BLaER1 treated with 17β-estradiol and CSF1 and Interleukin-3, amounts not matched to agents 10 nM and 100 nM (cell line): ENCODE measurements at regions not wholly inside any gene's neighbourhood (a gene's known extent, or its start where the extent isn't known, plus 50 kb on each side); places are given as distances from the start of the nearest gene placed in this dataset.

Experiments
- H3K27ac ChIP-seq, 11 experiments: shearing (Covaris generic); formaldehyde crosslinking; 2 replicates each; pipeline ENCODE4 v1.8.1; 2022
- H3K27me3 ChIP-seq, 11 experiments: shearing (Covaris generic); formaldehyde crosslinking; 2 replicates each; pipeline ENCODE4 v1.8.1; 2022
- H3K36me3 ChIP-seq, 11 experiments: shearing (Covaris generic); formaldehyde crosslinking; 2 replicates each; pipeline ENCODE4 v1.8.1; 2022
- H3K4me1 ChIP-seq, 10 experiments: shearing (Covaris generic); formaldehyde crosslinking; 2 replicates each; pipeline ENCODE4 v1.8.1; 2022
- H3K4me2 ChIP-seq, 11 experiments: shearing (Covaris generic); formaldehyde crosslinking; 2 replicates each; pipeline ENCODE4 v1.8.1; 2022
- H3K4me3 ChIP-seq, 10 experiments: shearing (Covaris generic); formaldehyde crosslinking; 2 replicates each; pipeline ENCODE4 v1.8.1; 2022
- H3K9ac ChIP-seq, 11 experiments: shearing (Covaris generic); formaldehyde crosslinking; 2 replicates each; pipeline ENCODE4 v1.8.1; 2022
- H3K9me3 ChIP-seq, 11 experiments: shearing (Covaris generic); formaldehyde crosslinking; replicated peaks in 1 of 11; 2 replicates each; pipeline ENCODE4 v1.8.1; 2022
- H4K20me1 ChIP-seq, 11 experiments: shearing (Covaris generic); formaldehyde crosslinking; 2 replicates each; pipeline ENCODE4 v1.8.1; 2022
- Cebpa-rat ChIP-seq, 11 experiments: shearing (Covaris generic); IDR thresholded peaks; 2 replicates each; pipeline ENCODE4 v1.8.1; 2022

GRCh38 chr1:113282008-113282892 is 108.1 kb upstream of the MAGI3 start:
- Histone ChIP-seq H3K27ac (no peak overlapping the region), H4K20me1 (no peaks in the 10 kb centered on the region), H3K4me2 (no peak overlapping the region), H3K4me1 (no peaks in the 10 kb centered on the region), H3K9ac (no peak overlapping the region), H3K9me3 (no peaks in the 10 kb centered on the region), H3K27me3 (no peaks in the 10 kb centered on the region), H3K4me3 (no peak overlapping the region), H3K36me3 (no peaks in the 10 kb centered on the region)
- TF ChIP-seq Cebpa-rat (IDR thresholded peaks at IDR 0.05): no peak

DNA sequence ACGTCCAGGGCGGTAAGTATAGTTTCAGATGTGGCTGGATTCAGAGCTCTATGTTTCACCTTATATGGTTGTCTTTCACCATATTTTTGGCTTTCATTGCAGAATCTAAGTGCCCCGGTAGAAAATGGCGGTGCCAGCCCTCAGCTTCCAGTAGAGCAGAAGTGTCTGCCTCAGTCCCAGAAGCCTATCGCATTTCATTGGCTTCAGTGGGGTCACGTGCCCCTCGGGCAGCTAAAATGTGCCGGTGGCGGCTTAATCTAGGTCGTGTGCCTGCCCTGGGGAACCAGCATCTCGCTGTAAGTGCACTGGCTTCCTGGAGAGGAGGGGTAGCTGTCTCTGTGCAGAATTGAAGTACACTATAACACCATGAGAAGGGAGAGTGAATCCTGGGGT is 107.4 kb upstream of the MAGI3 start:
- Histone ChIP-seq H3K4me3 (no peak overlapping the region), H3K9me3 (no peaks in the 10 kb centered on the region), H4K20me1 (no peaks in the 10 kb centered on the region), H3K27ac (no peak overlapping the region), H3K4me1 (no peaks in the 10 kb centered on the region), H3K9ac (no peak overlapping the region), H3K27me3 (no peaks in the 10 kb centered on the region), H3K36me3 (no peaks in the 10 kb centered on the region), H3K4me2 (no peak overlapping the region)
- no peak for TF ChIP-seq Cebpa-rat (IDR thresholded peaks at IDR 0.05)

DNA sequence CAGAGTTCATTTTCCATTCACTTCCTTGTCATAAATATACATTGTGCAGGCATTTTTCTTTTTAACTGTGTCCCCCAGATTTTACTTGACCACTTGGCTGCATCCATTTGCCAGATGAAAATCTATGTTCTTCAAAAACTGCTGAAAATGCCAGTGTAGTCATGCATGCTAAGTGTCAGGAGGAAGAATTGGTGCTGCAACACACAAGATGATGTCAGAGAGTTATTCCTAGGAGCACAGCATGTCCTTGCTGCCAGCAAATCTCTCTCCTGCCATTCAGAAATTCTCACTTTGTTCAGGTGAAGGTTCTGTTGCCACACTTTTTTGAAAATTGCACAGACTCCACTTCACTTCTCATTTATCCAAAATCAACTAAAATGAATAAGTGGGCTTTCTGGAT is 106.4 kb upstream of the MAGI3 start:
- no peak overlapping the region for H3K9ac ChIP-seq
- H3K4me1 ChIP-seq: no peaks in the 10 kb centered on the region
- no peak for TF ChIP-seq Cebpa-rat (IDR thresholded peaks at IDR 0.05)
- no peaks in the 10 kb centered on the region for H3K9me3 ChIP-seq
- H3K27me3 ChIP-seq: no peaks in the 10 kb centered on the region
- H4K20me1 ChIP-seq: no peaks in the 10 kb centered on the region
- no peak overlapping the region for H3K4me3 ChIP-seq
- no peak overlapping the region for H3K27ac ChIP-seq
- H3K36me3 ChIP-seq: no peaks in the 10 kb centered on the region
- H3K4me2 ChIP-seq: no peak overlapping the region

GRCh38 chr1:113286156-113286555 is 104.2 kb upstream of the MAGI3 start:
- Histone ChIP-seq H3K4me3 (no peak overlapping the region), H3K4me2 (no peak overlapping the region), H3K9me3 (no peaks in the 10 kb centered on the region), H3K27ac (no peak overlapping the region), H4K20me1 (no peaks in the 10 kb centered on the region), H3K4me1 (no peaks in the 10 kb centered on the region), H3K9ac (no peak overlapping the region), H3K36me3 (no peaks in the 10 kb centered on the region), H3K27me3 (no peaks in the 10 kb centered on the region)
- TF ChIP-seq Cebpa-rat (IDR thresholded peaks at IDR 0.05): no peak

GRCh38 chr1:113291777-113292602 is 98.3 kb upstream of the MAGI3 start:
- Histone ChIP-seq H3K4me1 (no peaks in the 10 kb centered on the region), H3K9ac (no peak overlapping the region), H3K27ac (no peak overlapping the region), H4K20me1 (no peaks in the 10 kb centered on the region), H3K36me3 (no peaks in the 10 kb centered on the region), H3K9me3 (no peaks in the 10 kb centered on the region), H3K4me2 (no peak overlapping the region), H3K27me3 (no peaks in the 10 kb centered on the region), H3K4me3 (no peak overlapping the region)
- TF ChIP-seq Cebpa-rat (IDR thresholded peaks at IDR 0.05): no peak

- H3K36me3 ChIP-seq: no peaks in the 10 kb centered on the region
- TF ChIP-seq Cebpa-rat (IDR thresholded peaks at IDR 0.05): no peak
- H3K9ac ChIP-seq: no peak overlapping the region
- H3K27me3 ChIP-seq: no peaks in the 10 kb centered on the region
- H3K4me1 ChIP-seq: no peaks in the 10 kb centered on the region
- no peaks in the 10 kb centered on the region for H3K9me3 ChIP-seq
- H3K27ac ChIP-seq: no peak overlapping the region
- H3K4me3 ChIP-seq: no peak overlapping the region
- H4K20me1 ChIP-seq: no peaks in the 10 kb centered on the region
- H3K4me2 ChIP-seq: no peak overlapping the region
Observed at GRCh38 chr1:113292603-113293255, 97.6 kb upstream of the MAGI3 start.

GRCh38 chr1:113293256-113293626 is 97.1 kb upstream of the MAGI3 start:
- H3K27me3 ChIP-seq: no peaks in the 10 kb centered on the region
- no peak overlapping the region for H3K4me3 ChIP-seq
- no peaks in the 10 kb centered on the region for H3K4me1 ChIP-seq
- no peaks in the 10 kb centered on the region for H4K20me1 ChIP-seq
- no peaks in the 10 kb centered on the region for H3K9me3 ChIP-seq
- TF ChIP-seq Cebpa-rat (IDR thresholded peaks at IDR 0.05): no peak
- no peak overlapping the region for H3K9ac ChIP-seq
- no peak overlapping the region for H3K27ac ChIP-seq
- no peak overlapping the region for H3K4me2 ChIP-seq
- no peaks in the 10 kb centered on the region for H3K36me3 ChIP-seq

DNA sequence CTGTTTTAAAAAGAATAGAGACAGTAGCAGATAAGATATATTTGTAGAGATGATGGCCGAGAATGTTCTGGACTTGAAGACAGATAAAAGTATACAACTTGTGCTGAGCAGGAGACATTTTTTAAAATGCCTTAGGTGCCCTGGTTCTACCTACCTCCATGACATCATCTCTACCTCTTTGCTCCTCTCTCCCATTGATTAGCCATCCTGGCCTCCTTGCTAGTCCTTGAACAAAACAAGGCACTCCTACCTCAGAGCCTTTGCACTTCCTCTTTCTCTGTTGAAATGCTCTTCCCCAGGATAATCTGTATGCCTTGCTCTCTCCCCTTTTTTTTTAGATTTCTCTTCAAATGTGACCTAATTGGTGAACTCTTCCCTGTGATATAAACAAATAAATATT is 92.6 kb upstream of the MAGI3 start:
- no peaks in the 10 kb centered on the region for H3K9me3 ChIP-seq
- no peak for TF ChIP-seq Cebpa-rat (IDR thresholded peaks at IDR 0.05)
- no peak overlapping the region for H3K9ac ChIP-seq
- H3K4me1 ChIP-seq: no peaks in the 10 kb centered on the region
- no peaks in the 10 kb centered on the region for H3K27me3 ChIP-seq
- H3K36me3 ChIP-seq: no peaks in the 10 kb centered on the region
- H4K20me1 ChIP-seq: no peaks in the 10 kb centered on the region
- no peak overlapping the region for H3K4me2 ChIP-seq
- no peak overlapping the region for H3K27ac ChIP-seq
- H3K4me3 ChIP-seq: no peak overlapping the region

- H3K9me3 ChIP-seq: no peaks in the 10 kb centered on the region
- no peaks in the 10 kb centered on the region for H3K36me3 ChIP-seq
- H3K4me1 ChIP-seq: no peaks in the 10 kb centered on the region
- no peak overlapping the region for H3K4me3 ChIP-seq
- H3K27me3 ChIP-seq: no peaks in the 10 kb centered on the region
- no peak overlapping the region for H3K27ac ChIP-seq
- H4K20me1 ChIP-seq: no peaks in the 10 kb centered on the region
- no peak overlapping the region for H3K4me2 ChIP-seq
- H3K9ac ChIP-seq: no peak overlapping the region
- no peak for TF ChIP-seq Cebpa-rat (IDR thresholded peaks at IDR 0.05)
Observed at GRCh38 chr1:113298941-113299340, 91.4 kb upstream of the MAGI3 start.
